HepG2 (cell line): ENCODE measurements at regions not wholly inside any gene's neighbourhood (a gene's known extent, or its start where the extent isn't known, plus 50 kb on each side); places are given as distances from the start of the nearest gene placed in this dataset.

Experiments used
- CHD2 ChIP-seq: IDR thresholded peaks from 2 replicates; pipeline ENCODE4 v1.6.1; 2011; ENCODE audit warnings: low read depth, low read length, improper control_type of control experiment
- KLF6 ChIP-seq: IDR thresholded peaks from 2 replicates; pipeline ENCODE4 v1.8.0; 2016; ENCODE audit warnings: missing biosample characterization, missing genetic modification reagents
- LCORL ChIP-seq, 2 experiments: fragments of 450-650 bp in 1 of 2; sonication (generic) in 1 of 2; formaldehyde crosslinking in 1 of 2; IDR thresholded peaks; 2 replicates each; pipeline versions ENCODE4 v1.5.0 to v1.6.1; 2017 to 2020; ENCODE audit warnings: antibody characterized with exemption in 1 of 2, missing genetic modification reagents in 1 of 2
- ZNF230 ChIP-seq: sonication (generic); formaldehyde crosslinking; IDR thresholded peaks from 2 replicates; pipeline ENCODE4 v1.4.0; 2020; ENCODE audit warnings: mild to moderate bottlenecking, missing genetic modification reagents
- ZNF780A ChIP-seq: sonication (generic); formaldehyde crosslinking; IDR thresholded peaks from 2 replicates; pipeline ENCODE4 v1.8.0; 2022; ENCODE audit warnings: mild to moderate bottlenecking, missing genetic modification reagents, moderate library complexity
- TF ChIP-seq, protein P1 (sequence below): sonication (generic); formaldehyde crosslinking; IDR thresholded peaks from 2 replicates; pipeline ENCODE4 v1.5.0; 2020; ENCODE audit warnings: mild to moderate bottlenecking, missing genetic modification reagents, moderate library complexity
- TF ChIP-seq, protein P2 (sequence below): sonication (generic); formaldehyde crosslinking; IDR thresholded peaks from 2 replicates; pipeline ENCODE4 v1.4.0; 2020; ENCODE audit warnings: missing genetic modification reagents

DNA sequence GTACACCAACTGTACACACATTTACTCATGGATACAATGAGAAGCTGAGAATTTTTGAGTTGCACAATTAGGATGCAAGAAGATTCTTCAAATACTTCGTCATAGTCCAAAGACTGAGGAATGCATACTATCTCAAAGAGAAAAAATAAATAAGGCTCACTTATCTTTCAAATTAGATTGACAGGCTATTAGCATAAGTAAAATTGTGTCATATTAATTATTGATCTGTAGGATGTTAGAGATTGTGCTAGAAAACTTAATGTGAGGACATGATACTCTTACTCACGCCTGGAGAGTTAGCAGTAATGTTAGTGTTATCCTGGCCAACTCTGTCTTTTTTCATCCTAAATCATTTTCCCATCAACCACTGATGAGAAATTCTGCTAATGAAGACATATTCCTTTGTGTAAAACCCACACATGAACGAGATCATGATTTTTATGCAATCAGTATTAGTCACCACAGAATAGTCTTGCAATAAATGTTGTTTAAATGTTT is 659.0 kb downstream of the LTN1 start:
- TF ChIP-seq, protein P1, sequence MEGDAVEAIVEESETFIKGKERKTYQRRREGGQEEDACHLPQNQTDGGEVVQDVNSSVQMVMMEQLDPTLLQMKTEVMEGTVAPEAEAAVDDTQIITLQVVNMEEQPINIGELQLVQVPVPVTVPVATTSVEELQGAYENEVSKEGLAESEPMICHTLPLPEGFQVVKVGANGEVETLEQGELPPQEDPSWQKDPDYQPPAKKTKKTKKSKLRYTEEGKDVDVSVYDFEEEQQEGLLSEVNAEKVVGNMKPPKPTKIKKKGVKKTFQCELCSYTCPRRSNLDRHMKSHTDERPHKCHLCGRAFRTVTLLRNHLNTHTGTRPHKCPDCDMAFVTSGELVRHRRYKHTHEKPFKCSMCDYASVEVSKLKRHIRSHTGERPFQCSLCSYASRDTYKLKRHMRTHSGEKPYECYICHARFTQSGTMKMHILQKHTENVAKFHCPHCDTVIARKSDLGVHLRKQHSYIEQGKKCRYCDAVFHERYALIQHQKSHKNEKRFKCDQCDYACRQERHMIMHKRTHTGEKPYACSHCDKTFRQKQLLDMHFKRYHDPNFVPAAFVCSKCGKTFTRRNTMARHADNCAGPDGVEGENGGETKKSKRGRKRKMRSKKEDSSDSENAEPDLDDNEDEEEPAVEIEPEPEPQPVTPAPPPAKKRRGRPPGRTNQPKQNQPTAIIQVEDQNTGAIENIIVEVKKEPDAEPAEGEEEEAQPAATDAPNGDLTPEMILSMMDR, result no peak
- TF ChIP-seq, protein P2, sequence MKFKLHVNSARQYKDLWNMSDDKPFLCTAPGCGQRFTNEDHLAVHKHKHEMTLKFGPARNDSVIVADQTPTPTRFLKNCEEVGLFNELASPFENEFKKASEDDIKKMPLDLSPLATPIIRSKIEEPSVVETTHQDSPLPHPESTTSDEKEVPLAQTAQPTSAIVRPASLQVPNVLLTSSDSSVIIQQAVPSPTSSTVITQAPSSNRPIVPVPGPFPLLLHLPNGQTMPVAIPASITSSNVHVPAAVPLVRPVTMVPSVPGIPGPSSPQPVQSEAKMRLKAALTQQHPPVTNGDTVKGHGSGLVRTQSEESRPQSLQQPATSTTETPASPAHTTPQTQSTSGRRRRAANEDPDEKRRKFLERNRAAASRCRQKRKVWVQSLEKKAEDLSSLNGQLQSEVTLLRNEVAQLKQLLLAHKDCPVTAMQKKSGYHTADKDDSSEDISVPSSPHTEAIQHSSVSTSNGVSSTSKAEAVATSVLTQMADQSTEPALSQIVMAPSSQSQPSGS (CRISPR knock-in tag), result no peak
- TF ChIP-seq ZNF230 (CRISPR knock-in tag), result no peak
- TF ChIP-seq ZNF780A (CRISPR knock-in tag), result no peak
- no peak for TF ChIP-seq CHD2
- no peak for TF ChIP-seq LCORL (IDR thresholded peaks at IDR 0.05)
- TF ChIP-seq LCORL (CRISPR knock-in tag; IDR thresholded peaks at IDR 0.05), result no peak
- no peak for TF ChIP-seq KLF6 (CRISPR knock-in tag)
